ENCODE measurements at regions not wholly inside any gene's neighbourhood (a gene's known extent, or its start where the extent isn't known, plus 50 kb on each side); places are given as distances from the start of the nearest gene placed in this dataset.

- H3K27ac Mint-ChIP-seq (ENCODE audit: low read depth, unreplicated experiment): no peak overlapping the region
- intact Hi-C loops (cut with micrococcal nuclease): no loop called here
- no peaks in the 10 kb centered on the region for H3K27me3 Mint-ChIP-seq (ENCODE audit: insufficient read depth, unreplicated experiment)
- no peaks in the 10 kb centered on the region for H3K9me3 Mint-ChIP-seq (ENCODE audit: unreplicated experiment)
- CTCF ChIA-PET: interaction anchor here (1.2 kb wide), 1 partner anchor 9 kb away, joined by 3 read pairs; no protein-coding TSS in a partner anchor
- peak; percentile 20 for DNase-seq (ENCODE audit: unreplicated experiment)
- H3K4me3 Mint-ChIP-seq (ENCODE audit: unreplicated experiment): no peak overlapping the region
- no peak for TF ChIP-seq CTCF (IDR thresholded peaks at IDR 0.05; ENCODE audit: unreplicated experiment)
- BruUV-seq (replicated peaks): no TSS peak
- POLR2A ChIA-PET: no interaction called here
- no peaks in the 10 kb centered on the region for H3K4me1 Mint-ChIP-seq (ENCODE audit: insufficient read depth, unreplicated experiment)
- no peaks in the 10 kb centered on the region for H3K36me3 Mint-ChIP-seq (ENCODE audit: insufficient read depth, unreplicated experiment)
Measured at GRCh38 chr17:72065556-72065955, 55.3 kb upstream of the SOX9 start.

- POLR2A ChIA-PET: interaction anchor here (0.7 to 0.9 kb wide), 2 partner anchors 11 to 71 kb away, joined by 3 to 4 read pairs; no protein-coding TSS in a partner anchor
- no peaks in the 10 kb centered on the region for H3K9me3 Mint-ChIP-seq (ENCODE audit: unreplicated experiment)
- no peak for DNase-seq (ENCODE audit: unreplicated experiment)
- H3K27ac Mint-ChIP-seq (ENCODE audit: low read depth, unreplicated experiment): no peak overlapping the region
- no peaks in the 10 kb centered on the region for H3K27me3 Mint-ChIP-seq (ENCODE audit: insufficient read depth, unreplicated experiment)
- BruUV-seq (replicated peaks): no TSS peak
- CTCF ChIA-PET: no interaction called here
- no peak overlapping the region for H3K4me3 Mint-ChIP-seq (ENCODE audit: unreplicated experiment)
- no peak for TF ChIP-seq CTCF (IDR thresholded peaks at IDR 0.05; ENCODE audit: unreplicated experiment)
- intact Hi-C loops (cut with micrococcal nuclease): no loop called here
- no peaks in the 10 kb centered on the region for H3K4me1 Mint-ChIP-seq (ENCODE audit: insufficient read depth, unreplicated experiment)
- no peaks in the 10 kb centered on the region for H3K36me3 Mint-ChIP-seq (ENCODE audit: insufficient read depth, unreplicated experiment)
Measured at GRCh38 chr17:72068643-72069042, 52.2 kb upstream of the SOX9 start.

GRCh38 chr17:72069586-72070202 is 51.1 kb upstream of the SOX9 start:
- Mint-ChIP-seq H3K36me3 (ENCODE audit: insufficient read depth, unreplicated experiment) (no peaks in the 10 kb centered on the region), H3K4me3 (ENCODE audit: unreplicated experiment) (no peak overlapping the region), H3K9me3 (ENCODE audit: unreplicated experiment) (no peaks in the 10 kb centered on the region), H3K27me3 (ENCODE audit: insufficient read depth, unreplicated experiment) (no peaks in the 10 kb centered on the region), H3K4me1 (ENCODE audit: insufficient read depth, unreplicated experiment) (no peaks in the 10 kb centered on the region), H3K27ac (ENCODE audit: low read depth, unreplicated experiment) (no peak overlapping the region)
- no peak for DNase-seq (ENCODE audit: unreplicated experiment)
- intact Hi-C loops (cut with micrococcal nuclease): no loop called here
- BruUV-seq (replicated peaks): no TSS peak
- TF ChIP-seq CTCF (IDR thresholded peaks at IDR 0.05; ENCODE audit: unreplicated experiment): no peak
- ChIA-PET POLR2A (interaction anchor here (0.7 to 0.8 kb wide), 2 partner anchors 70 to 72 kb away, joined by 3 to 4 read pairs; no protein-coding TSS in a partner anchor), CTCF (no interaction called here)

Measured in MCF 10A (cell line).